HepG2 (cell line): ENCODE measurements at regions not wholly inside any gene's neighbourhood (a gene's known extent, or its start where the extent isn't known, plus 50 kb on each side); places are given as distances from the start of the nearest gene placed in this dataset.

ENCODE experiments used
- EP300 ChIP-seq, 3 experiments: sonication (generic) in 1 of 3; formaldehyde crosslinking in 1 of 3; IDR thresholded peaks; 2 replicates each; pipeline versions ENCODE4 v1.5.1 to v1.6.1; 2011 to 2020; ENCODE audit warnings: low read depth in 2 of 3, low read length in 2 of 3, borderline replicate concordance in 1 of 3, improper control_type of control experiment in 1 of 3, mild to moderate bottlenecking in 1 of 3, missing genetic modification reagents in 1 of 3, moderate library complexity in 1 of 3
- ESRRA ChIP-seq: sonication (generic); formaldehyde crosslinking; IDR thresholded peaks from 2 replicates; pipeline ENCODE4 v1.5.1; 2020; ENCODE audit warnings: mild to moderate bottlenecking, low read depth, missing genetic modification reagents
- FOXA3 ChIP-seq: IDR thresholded peaks from 2 replicates; pipeline ENCODE4 v1.6.1; 2016; ENCODE audit warnings: missing genetic modification reagents, missing compliant biosample characterization
- GPN1 ChIP-seq: sonication (generic); formaldehyde crosslinking; IDR thresholded peaks from 2 replicates; pipeline ENCODE4 v1.5.1; 2020; ENCODE audit warnings: missing genetic modification reagents, borderline replicate concordance
- MTA1 ChIP-seq: sonication (generic); formaldehyde crosslinking; IDR thresholded peaks from 2 replicates; pipeline ENCODE4 v1.4.0; 2020; ENCODE audit warnings: missing genetic modification reagents, mild to moderate bottlenecking, borderline replicate concordance
- REST ChIP-seq, 2 experiments: IDR thresholded peaks; 2 replicates each; pipeline ENCODE4 v1.6.1; 2011 to 2012; ENCODE audit warnings: low read length in 2 of 2, borderline replicate concordance in 1 of 2, low read depth in 1 of 2, mild to moderate bottlenecking in 1 of 2, moderate library complexity in 1 of 2
- SP140L ChIP-seq: sonication (generic); formaldehyde crosslinking; IDR thresholded peaks from 2 replicates; pipeline ENCODE4 v1.4.0; 2020; ENCODE audit warnings: missing genetic modification reagents, borderline replicate concordance
- YEATS4 ChIP-seq: sonication (generic); formaldehyde crosslinking; IDR thresholded peaks from 2 replicates; pipeline ENCODE4 v1.4.0; 2020; ENCODE audit warnings: missing genetic modification reagents, borderline replicate concordance
- ZFP91 ChIP-seq: sonication (generic); formaldehyde crosslinking; IDR thresholded peaks from 2 replicates; pipeline ENCODE4 v1.9.0; 2022; ENCODE audit warnings: missing genetic modification reagents, mild to moderate bottlenecking, borderline replicate concordance
- ZNF260 ChIP-seq: sonication (generic); formaldehyde crosslinking; IDR thresholded peaks from 2 replicates; pipeline ENCODE4 v1.4.0; 2020; ENCODE audit warnings: missing genetic modification reagents, low read depth, mild to moderate bottlenecking, borderline replicate concordance
- ZNF3 ChIP-seq: IDR thresholded peaks from 2 replicates; pipeline ENCODE4 v1.7.0; 2017; ENCODE audit warnings: inconsistent platforms

- TF ChIP-seq ZNF260 (CRISPR knock-in tag) (no peak), ESRRA (no peak), MTA1 (no peak), EP300 (IDR thresholded peaks at IDR 0.05; ENCODE audit: low read depth in 2 of 2, low read length in 2 of 2) (no peak), EP300 (CRISPR knock-in tag; IDR thresholded peaks at IDR 0.05; ENCODE audit: borderline replicate concordance) (no peak), REST (IDR thresholded peaks at IDR 0.05; ENCODE audit: borderline replicate concordance in 1 of 2, low read depth in 1 of 2, low read length in 2 of 2) (peak in 1 of 2 experiments; percentile 28; a peak in 2 of 4 replicates), FOXA3 (CRISPR knock-in tag) (no peak), SP140L (CRISPR knock-in tag) (no peak), ZFP91 (CRISPR knock-in tag) (0 out of 2 replicates have a peak, but pooled peaks have one; percentile 43), GPN1 (no peak), YEATS4 (0 out of 2 replicates have a peak, but pooled peaks have one; percentile 37), ZNF3 (CRISPR knock-in tag) (no peak)
Measured at GRCh38 chr15:99485992-99486370, 79.8 kb upstream of the MEF2A start (continued).
